HCT116 (cell line): ENCODE measurements at regions not wholly inside any gene's neighbourhood (a gene's known extent, or its start where the extent isn't known, plus 50 kb on each side); places are given as distances from the start of the nearest gene placed in this dataset.

Experiments
- ATAC-seq: fragments of 200-7000 bp; cut with Tn5 transposase; 2 replicates; pipeline ENCODE4 v1.9.1; 2020; ENCODE audit warnings: mild to moderate bottlenecking, moderate library complexity
- BruUV-seq: library from RNA; stranded (reverse); fragments of 400-500 nt; replicated peaks from 2 replicates; lab custom pipeline; 2021; lab: Mats Ljungman, UMichigan
- CTCF ChIA-PET: fragments of 300-600 bp; sonication (Branson Sonifier 250); formaldehyde crosslinking; loops from one replicate; lab custom pipeline; 2021; ENCODE audit warnings: antibody characterized with exemption; lab: Charles Lee
- POLR2A ChIA-PET: fragments of 300-600, 350-600 bp; sonication (Branson Sonifier 250); formaldehyde crosslinking; loops from one replicate; lab custom pipeline; 2021; ENCODE audit warnings: antibody characterized with exemption; lab: Charles Lee
- RAD21 ChIA-PET, 2 experiments: fragments of 300-600 bp; sonication (Branson Sonifier 250); formaldehyde crosslinking; loops; one replicate each; lab custom pipeline; 2023; ENCODE audit warnings: low total read pairs in 2 of 2; ENCODE audit not compliant: uncharacterized antibody in 2 of 2, unreplicated experiment in 2 of 2, low non-redundant PET in 1 of 2; lab: Charles Lee
- DNase-seq: peaks from one replicate; pipeline ENCODE4 v3.0.0-alpha.2; 2010; ENCODE audit warnings: low read depth, low spot score
- H2AFZ ChIP-seq: fragments of 200-600 bp; shearing (Covaris generic), sonication (generic); 2 replicates; pipeline ENCODE4 v1.6.1; 2017; ENCODE audit warnings: low read depth, mixed run types, mixed read lengths, antibody characterized with exemption, low read length; ENCODE audit not compliant: poor library complexity, severe bottlenecking
- H3K27ac ChIP-seq: 2 replicates; pipeline ENCODE4 v1.5.1; 2012; ENCODE audit warnings: low read depth, low read length
- H3K27me3 ChIP-seq: fragments of 200-600 bp; sonication (generic); 2 replicates; pipeline ENCODE4 v1.6.1; 2016; ENCODE audit warnings: mixed run types, low read length, mixed read lengths; ENCODE audit not compliant: insufficient read depth
- H3K36me3 ChIP-seq, 2 experiments: fragments of 200-500 bp in 1 of 2; fragments of 200-600 bp in 1 of 2; sonication (Bioruptor generic) in 1 of 2; sonication (generic) in 1 of 2; 2 replicates each; pipeline versions ENCODE4 v1.5.1 to v1.6.1; 2014 to 2016; ENCODE audit warnings: low read length in 2 of 2, inconsistent platforms in 1 of 2, mixed read lengths in 1 of 2, mixed run types in 1 of 2; ENCODE audit not compliant: insufficient read depth in 2 of 2, control insufficient read depth in 1 of 2
- H3K4me1 ChIP-seq, 2 experiments: fragments of 200-600 bp in 1 of 2; sonication (generic) in 1 of 2; 2 replicates each; pipeline versions ENCODE4 v1.5.1 to v1.6.1; 2012 to 2017; ENCODE audit warnings: low read length in 2 of 2, inconsistent platforms in 1 of 2, mild to moderate bottlenecking in 1 of 2, mixed read lengths in 1 of 2, mixed run types in 1 of 2, moderate library complexity in 1 of 2; ENCODE audit not compliant: insufficient read depth in 2 of 2, control insufficient read depth in 1 of 2
- H3K4me2 ChIP-seq: fragments of 200-600 bp; sonication (generic); 2 replicates; pipeline ENCODE4 v1.6.1; 2017; ENCODE audit warnings: mixed run types, low read length, mixed read lengths
- H3K4me3 ChIP-seq, 2 experiments: fragments of 200-600 bp in 1 of 2; sonication (generic) in 1 of 2; replicated peaks in 1 of 2; 2 replicates each; pipeline ENCODE4 v1.5.1; 2011 to 2016; ENCODE audit warnings: low read length in 2 of 2, control low read depth in 1 of 2, low read depth in 1 of 2, mild to moderate bottlenecking in 1 of 2, mixed read lengths in 1 of 2, mixed run types in 1 of 2
- H3K79me2 ChIP-seq: fragments of 200-600 bp; sonication (generic); 2 replicates; pipeline ENCODE4 v1.6.1; 2017; ENCODE audit warnings: mild to moderate bottlenecking, mixed run types, low read length, moderate library complexity, mixed read lengths; ENCODE audit not compliant: insufficient read depth
- H3K9ac ChIP-seq: fragments of 200-600 bp; sonication (generic); 2 replicates; pipeline ENCODE4 v1.6.1; 2016; ENCODE audit warnings: low read length, mixed read lengths
- H3K9me2 ChIP-seq: fragments of 200-600 bp; sonication (generic), shearing (Covaris generic); 2 replicates; pipeline ENCODE4 v1.6.1; 2017; ENCODE audit warnings: mixed run types, mild to moderate bottlenecking, moderate library complexity; ENCODE audit not compliant: insufficient read depth
- H3K9me3 ChIP-seq, 2 experiments: fragments of 200-500 bp in 1 of 2; fragments of 200-600 bp in 1 of 2; sonication (Bioruptor generic) in 1 of 2; sonication (generic) in 1 of 2; 2 replicates each; pipeline ENCODE4 v1.6.1; 2014 to 2017; ENCODE audit warnings: low read length in 2 of 2, mixed read lengths in 2 of 2, inconsistent platforms in 1 of 2, low read depth in 1 of 2, mild to moderate bottlenecking in 1 of 2, mixed run types in 1 of 2, moderate library complexity in 1 of 2; ENCODE audit not compliant: control insufficient read depth in 1 of 2, insufficient read depth in 1 of 2
- H4K20me1 ChIP-seq: fragments of 200-600 bp; sonication (generic), shearing (Covaris generic); 2 replicates; pipeline ENCODE4 v1.6.1; 2017; ENCODE audit warnings: mixed run types, mild to moderate bottlenecking, moderate library complexity; ENCODE audit not compliant: insufficient read depth
- CBX3 ChIP-seq: IDR thresholded peaks from 2 replicates; pipeline ENCODE4 v1.6.1; 2012; ENCODE audit warnings: low read depth
- CEBPB ChIP-seq: IDR thresholded peaks from 2 replicates; pipeline ENCODE4 v1.6.1; 2012; ENCODE audit warnings: low read depth
- EGR1 ChIP-seq: IDR thresholded peaks from 2 replicates; pipeline ENCODE4 v1.6.1; 2012; ENCODE audit warnings: low read depth
- ELF1 ChIP-seq: IDR thresholded peaks from 2 replicates; pipeline ENCODE4 v1.6.1; 2012; ENCODE audit warnings: low read depth, borderline replicate concordance
- EZH2 ChIP-seq: fragments of 200-600 bp; sonication (generic); IDR thresholded peaks from 2 replicates; pipeline ENCODE4 v1.6.1; 2017; ENCODE audit warnings: antibody characterized with exemption, mixed run types
- EZH2phosphoT487 ChIP-seq: fragments of 200-600 bp; IDR thresholded peaks from 2 replicates; pipeline ENCODE4 v1.6.1; 2018; ENCODE audit warnings: antibody characterized with exemption, borderline replicate concordance
- FOSL1 ChIP-seq: IDR thresholded peaks from 2 replicates; pipeline ENCODE4 v1.6.1; 2012; ENCODE audit warnings: low read depth
- JUND ChIP-seq: IDR thresholded peaks from 2 replicates; pipeline ENCODE4 v1.6.1; 2012
- POLR2A ChIP-seq: IDR thresholded peaks from 2 replicates; pipeline ENCODE4 v1.7.0; 2011; ENCODE audit warnings: borderline replicate concordance; ENCODE audit not compliant: insufficient read depth, insufficient read length; ENCODE audit errors: extremely low read depth
- REST ChIP-seq: IDR thresholded peaks from 2 replicates; pipeline ENCODE4 v1.6.1; 2012; ENCODE audit warnings: low read depth
- SIN3A ChIP-seq: IDR thresholded peaks from 2 replicates; pipeline ENCODE4 v1.6.1; 2012; ENCODE audit warnings: low read depth
- SP1 ChIP-seq: IDR thresholded peaks from 2 replicates; pipeline ENCODE4 v1.6.1; 2012; ENCODE audit warnings: low read depth
- SRF ChIP-seq: IDR thresholded peaks from 2 replicates; pipeline ENCODE4 v1.6.1; 2012; ENCODE audit warnings: low read depth
- TCF7L2 ChIP-seq: IDR thresholded peaks from 2 replicates; pipeline ENCODE4 v1.7.0; 2011; ENCODE audit warnings: borderline replicate concordance, inconsistent platforms; ENCODE audit not compliant: insufficient read depth, insufficient read length; ENCODE audit errors: extremely low read depth
- YY1 ChIP-seq: IDR thresholded peaks from 2 replicates; pipeline ENCODE4 v1.6.1; 2011; ENCODE audit warnings: low read length, low read depth, moderate library complexity, mild to moderate bottlenecking; ENCODE audit not compliant: insufficient replicate concordance; ENCODE audit errors: extremely low read depth
- ZFX ChIP-seq: fragments of 450-650 bp; IDR thresholded peaks from 2 replicates; pipeline ENCODE4 v1.6.1; 2017
- ZNF274 ChIP-seq: fragments of 200-500 bp; sonication (Bioruptor generic); IDR thresholded peaks from 2 replicates; pipeline ENCODE4 v1.6.1; 2014; ENCODE audit warnings: mild to moderate bottlenecking, low read depth, low read length, inconsistent platforms
- intact Hi-C: fragments of 100-400 bp; cut with micrococcal nuclease; formaldehyde crosslinking; loops from 2 replicates; pipeline ENCODE4 v1.10.0; 2022
- TF ChIP-seq, protein P1 (sequence below): IDR thresholded peaks from 2 replicates; pipeline ENCODE4 v1.6.1; 2011; ENCODE audit warnings: mild to moderate bottlenecking, low read length, moderate library complexity; ENCODE audit not compliant: insufficient replicate concordance; ENCODE audit errors: extremely low read depth
- TF ChIP-seq, protein P2 (sequence below), 3 experiments: fragments of 200-600 bp in 1 of 3; sonication (generic) in 1 of 3; IDR thresholded peaks in 2 of 3; conservative IDR thresholded peaks in 1 of 3; 2 replicates each; pipeline ENCODE4 v1.5.1; 2012 to 2017; ENCODE audit warnings: low read depth in 2 of 3, low read length in 2 of 3, antibody characterized with exemption in 1 of 3, borderline replicate concordance in 1 of 3, control low read depth in 1 of 3, mild to moderate bottlenecking in 1 of 3, mixed read lengths in 1 of 3, mixed run types in 1 of 3, moderate library complexity in 1 of 3; ENCODE audit not compliant: insufficient read depth in 1 of 3
- TF ChIP-seq, protein P3 (sequence below): IDR thresholded peaks from 2 replicates; pipeline ENCODE4 v1.6.1; 2012

GRCh38 chr3:5390936-5391625 is 203.6 kb downstream of the EDEM1 start:
- Histone ChIP-seq H3K9me3 (no peaks in the 10 kb centered on the region), H3K9ac (no peak overlapping the region), H3K36me3 (no peaks in the 10 kb centered on the region), H2AFZ (no peak overlapping the region), H4K20me1 (no peaks in the 10 kb centered on the region), H3K9me2 (no peaks in the 10 kb centered on the region), H3K27ac (no peak overlapping the region)
- ChIA-PET RAD21 (interaction anchor here in 1 of 2 experiments (0.6 kb wide), 1 partner anchor 430 kb away, joined by 6 read pairs; no protein-coding TSS in a partner anchor), CTCF (no interaction called here)
- intact Hi-C loops: no loop called here
- no peak for DNase-seq
- TF ChIP-seq FOSL1: no peak
- no peak for TF ChIP-seq ELF1
- TF ChIP-seq SRF: no peak
- TF ChIP-seq YY1: no peak
- TF ChIP-seq, protein P1, sequence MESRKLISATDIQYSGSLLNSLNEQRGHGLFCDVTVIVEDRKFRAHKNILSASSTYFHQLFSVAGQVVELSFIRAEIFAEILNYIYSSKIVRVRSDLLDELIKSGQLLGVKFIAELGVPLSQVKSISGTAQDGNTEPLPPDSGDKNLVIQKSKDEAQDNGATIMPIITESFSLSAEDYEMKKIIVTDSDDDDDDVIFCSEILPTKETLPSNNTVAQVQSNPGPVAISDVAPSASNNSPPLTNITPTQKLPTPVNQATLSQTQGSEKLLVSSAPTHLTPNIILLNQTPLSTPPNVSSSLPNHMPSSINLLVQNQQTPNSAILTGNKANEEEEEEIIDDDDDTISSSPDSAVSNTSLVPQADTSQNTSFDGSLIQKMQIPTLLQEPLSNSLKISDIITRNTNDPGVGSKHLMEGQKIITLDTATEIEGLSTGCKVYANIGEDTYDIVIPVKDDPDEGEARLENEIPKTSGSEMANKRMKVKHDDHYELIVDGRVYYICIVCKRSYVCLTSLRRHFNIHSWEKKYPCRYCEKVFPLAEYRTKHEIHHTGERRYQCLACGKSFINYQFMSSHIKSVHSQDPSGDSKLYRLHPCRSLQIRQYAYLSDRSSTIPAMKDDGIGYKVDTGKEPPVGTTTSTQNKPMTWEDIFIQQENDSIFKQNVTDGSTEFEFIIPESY: no peak
- TF ChIP-seq, protein P2, sequence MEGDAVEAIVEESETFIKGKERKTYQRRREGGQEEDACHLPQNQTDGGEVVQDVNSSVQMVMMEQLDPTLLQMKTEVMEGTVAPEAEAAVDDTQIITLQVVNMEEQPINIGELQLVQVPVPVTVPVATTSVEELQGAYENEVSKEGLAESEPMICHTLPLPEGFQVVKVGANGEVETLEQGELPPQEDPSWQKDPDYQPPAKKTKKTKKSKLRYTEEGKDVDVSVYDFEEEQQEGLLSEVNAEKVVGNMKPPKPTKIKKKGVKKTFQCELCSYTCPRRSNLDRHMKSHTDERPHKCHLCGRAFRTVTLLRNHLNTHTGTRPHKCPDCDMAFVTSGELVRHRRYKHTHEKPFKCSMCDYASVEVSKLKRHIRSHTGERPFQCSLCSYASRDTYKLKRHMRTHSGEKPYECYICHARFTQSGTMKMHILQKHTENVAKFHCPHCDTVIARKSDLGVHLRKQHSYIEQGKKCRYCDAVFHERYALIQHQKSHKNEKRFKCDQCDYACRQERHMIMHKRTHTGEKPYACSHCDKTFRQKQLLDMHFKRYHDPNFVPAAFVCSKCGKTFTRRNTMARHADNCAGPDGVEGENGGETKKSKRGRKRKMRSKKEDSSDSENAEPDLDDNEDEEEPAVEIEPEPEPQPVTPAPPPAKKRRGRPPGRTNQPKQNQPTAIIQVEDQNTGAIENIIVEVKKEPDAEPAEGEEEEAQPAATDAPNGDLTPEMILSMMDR (IDR thresholded peaks at IDR 0.05 in 2 of 3, conservative IDR thresholded peaks at IDR 0.05 in 1 of 3; ENCODE audit: borderline replicate concordance in 1 of 3, insufficient read depth in 1 of 3, low read depth in 2 of 3, low read length in 2 of 3): no peak
- no peak for TF ChIP-seq EGR1
- TF ChIP-seq CBX3: no peak
- TF ChIP-seq REST: no peak
- TF ChIP-seq ZFX: no peak
- TF ChIP-seq, protein P3, sequence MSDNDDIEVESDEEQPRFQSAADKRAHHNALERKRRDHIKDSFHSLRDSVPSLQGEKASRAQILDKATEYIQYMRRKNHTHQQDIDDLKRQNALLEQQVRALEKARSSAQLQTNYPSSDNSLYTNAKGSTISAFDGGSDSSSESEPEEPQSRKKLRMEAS: no peak
- no peak for TF ChIP-seq EZH2
- no peak for TF ChIP-seq POLR2A
- no peak for TF ChIP-seq SIN3A
- no peak for TF ChIP-seq JUND
- no peak for TF ChIP-seq TCF7L2
- no peak for TF ChIP-seq CEBPB
- TF ChIP-seq EZH2phosphoT487: no peak
- no peak for TF ChIP-seq SP1
- TF ChIP-seq ZNF274: no peak
- TF ChIP-seq, all 23 proteins: peak for 0
- H3K4me2 ChIP-seq: no peak overlapping the region
- no peak for ATAC-seq
- no peaks in the 10 kb centered on the region for H3K79me2 ChIP-seq
- BruUV-seq: no TSS peak
- H3K4me3 ChIP-seq: no peak overlapping the region
- POLR2A ChIA-PET: no interaction called here
- H3K4me1 ChIP-seq: peaks cover 17 to 39% of the 10 kb centered on the region in 2 experiments
- no peaks in the 10 kb centered on the region for H3K27me3 ChIP-seq
